ENCODE measurements at regions not wholly inside any gene's neighbourhood (a gene's known extent, or its start where the extent isn't known, plus 50 kb on each side); places are given as distances from the start of the nearest gene placed in this dataset.

DNA sequence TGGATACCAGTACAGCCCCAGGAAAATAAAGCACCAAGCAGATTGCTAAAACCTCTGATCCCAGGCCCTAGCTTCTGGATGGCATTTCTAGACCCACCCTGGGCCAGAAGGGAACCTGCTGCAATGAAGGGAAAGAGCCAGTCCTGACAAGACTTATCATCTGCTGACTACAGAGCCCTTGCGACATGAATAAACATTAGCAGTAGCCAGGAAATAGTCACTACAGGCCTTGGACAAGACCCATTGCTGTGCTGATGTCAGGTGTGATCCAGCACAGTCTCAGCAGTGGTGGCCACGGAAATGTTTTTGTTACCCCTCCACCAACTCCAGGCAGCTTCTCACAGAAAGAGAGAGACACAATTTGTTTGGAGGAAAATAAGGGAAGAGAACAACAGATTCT is 399.3 kb downstream of the HAO1 start:
- DNase-seq, result no peak

GRCh38 chr20:7571101-7571500 is 369.2 kb downstream of the HAO1 start:
- no peak for DNase-seq

- DNase-seq, result no peak
These were observed 368.7 kb downstream of the HAO1 start for GRCh38 chr20:7571521-7572055.

DNA sequence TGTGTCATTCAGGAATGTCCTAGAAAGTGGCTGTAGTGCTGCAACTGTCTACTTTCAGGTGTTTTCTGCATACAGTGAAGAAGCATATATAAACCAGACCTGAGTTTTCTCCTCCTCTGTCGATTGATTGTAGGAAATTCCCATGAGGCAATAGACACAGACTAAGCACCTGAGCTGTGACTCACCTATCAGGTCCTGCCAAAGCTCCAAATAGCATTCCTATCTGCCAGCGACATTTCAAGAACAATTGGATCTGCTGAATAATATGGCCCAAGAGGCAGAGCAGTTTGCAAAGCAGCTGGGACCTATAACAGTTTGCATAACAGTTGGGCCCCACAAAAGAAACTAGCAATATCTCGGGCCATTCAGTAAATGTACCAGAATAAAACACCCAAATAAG is 360.4 kb downstream of the HAO1 start:
- DNase-seq, result no peak

GRCh38 chr20:7585126-7585679 is 355.1 kb downstream of the HAO1 start:
- no peak for DNase-seq

DNA sequence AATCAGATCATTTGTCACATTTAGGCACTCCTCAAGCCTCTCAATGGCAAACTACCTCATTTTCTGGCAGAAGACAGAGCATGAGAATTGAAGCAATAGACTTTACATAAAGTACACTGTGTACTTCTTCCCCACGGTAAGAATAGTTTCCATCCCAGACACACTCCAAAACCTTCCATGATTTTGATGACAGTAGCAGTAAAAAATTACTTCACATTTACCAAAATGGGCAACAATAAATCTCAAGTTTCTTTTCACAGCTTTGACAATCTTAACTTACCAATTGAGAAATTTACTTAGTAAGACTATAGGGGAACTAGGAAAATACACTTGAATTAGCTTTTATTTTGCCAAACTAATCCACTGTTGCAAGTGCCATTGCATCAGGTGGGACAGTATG is 353.8 kb downstream of the HAO1 start:
- no peak for DNase-seq

DNA sequence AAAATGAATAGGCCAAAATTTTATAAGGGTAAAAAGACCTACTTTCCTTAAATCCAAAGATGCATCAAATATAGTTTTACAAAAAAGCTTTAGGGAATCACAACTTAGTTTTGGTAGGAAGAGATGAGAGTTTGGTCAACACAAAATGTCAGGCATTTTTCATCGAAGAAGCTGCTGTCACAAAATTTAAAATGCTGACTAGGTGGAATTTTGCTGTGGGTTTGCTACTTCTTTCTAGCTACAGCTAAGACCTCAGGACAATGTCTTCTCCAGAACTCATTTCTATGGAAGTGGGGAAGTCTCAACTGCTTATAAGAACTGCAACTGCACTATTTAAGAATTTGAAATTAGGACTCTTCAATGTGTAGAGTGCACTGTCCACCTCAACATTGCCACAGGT is 351.1 kb downstream of the HAO1 start:
- DNase-seq, result no peak

GRCh38 chr20:7596541-7596940 is 343.7 kb downstream of the HAO1 start:
- no peak for DNase-seq

GRCh38 chr20:7601431-7601830 is 338.8 kb downstream of the HAO1 start:
- no peak for DNase-seq

DNA sequence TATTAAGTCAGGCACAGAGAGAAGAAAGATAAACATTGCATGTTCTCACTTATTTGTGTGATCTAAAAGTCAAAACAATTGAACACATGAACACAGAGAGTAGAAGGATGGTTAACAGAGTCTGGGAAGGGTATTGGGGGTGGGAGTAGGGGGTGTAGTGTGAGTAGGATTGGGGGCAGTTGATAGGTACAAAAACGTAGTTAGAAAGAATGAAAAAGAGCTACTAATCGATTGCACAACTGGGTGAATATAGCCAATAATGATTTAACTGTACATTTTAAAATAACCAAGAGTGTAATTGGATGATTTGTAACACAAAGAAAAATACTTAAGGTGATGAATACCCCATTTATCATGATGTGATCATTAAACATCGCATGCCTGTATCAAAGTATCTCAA is 333.3 kb downstream of the HAO1 start:
- DNase-seq, result no peak

GRCh38 chr20:7608250-7608649 is 332.0 kb downstream of the HAO1 start:
- DNase-seq, result no peak

DNA sequence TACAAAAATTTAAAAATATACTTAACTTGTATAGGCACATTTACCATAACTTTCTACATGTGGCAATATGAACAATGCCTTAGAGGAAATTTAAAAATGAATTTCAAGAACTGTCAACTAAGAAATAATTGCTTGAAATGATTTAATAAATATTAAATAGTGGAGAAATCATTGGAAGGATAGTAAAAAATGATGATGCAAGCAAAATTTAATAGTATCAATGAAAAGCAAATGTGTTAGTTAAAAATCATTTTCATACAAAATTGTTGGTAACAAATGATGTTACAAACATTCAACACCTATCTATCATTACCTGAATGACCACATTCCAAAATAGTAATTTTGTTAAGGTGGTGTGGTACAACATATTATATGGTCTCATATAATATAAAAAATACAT is 331.0 kb downstream of the HAO1 start:
- DNase-seq, result no peak

DNA sequence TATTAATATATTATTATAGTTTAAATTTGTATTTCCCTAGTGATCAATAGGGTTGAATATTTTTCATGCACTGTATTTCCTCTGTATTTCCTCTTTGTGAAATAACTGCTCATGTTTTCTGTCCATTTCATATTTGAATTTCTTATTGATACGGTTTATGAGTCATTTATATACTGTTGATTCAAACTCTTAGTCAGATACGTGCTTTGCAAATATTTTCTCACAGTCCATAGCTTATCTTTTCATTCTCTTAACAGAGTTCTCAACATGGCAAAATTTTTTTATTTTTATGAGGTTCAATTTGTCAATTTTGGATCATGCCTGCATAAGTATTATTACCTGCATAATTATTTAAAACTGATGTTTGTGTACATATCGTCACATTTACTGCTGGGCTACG is 329.6 kb downstream of the HAO1 start:
- DNase-seq, result no peak

- no peak for DNase-seq
These were observed 322.5 kb downstream of the HAO1 start for GRCh38 chr20:7617797-7618196.

DNA sequence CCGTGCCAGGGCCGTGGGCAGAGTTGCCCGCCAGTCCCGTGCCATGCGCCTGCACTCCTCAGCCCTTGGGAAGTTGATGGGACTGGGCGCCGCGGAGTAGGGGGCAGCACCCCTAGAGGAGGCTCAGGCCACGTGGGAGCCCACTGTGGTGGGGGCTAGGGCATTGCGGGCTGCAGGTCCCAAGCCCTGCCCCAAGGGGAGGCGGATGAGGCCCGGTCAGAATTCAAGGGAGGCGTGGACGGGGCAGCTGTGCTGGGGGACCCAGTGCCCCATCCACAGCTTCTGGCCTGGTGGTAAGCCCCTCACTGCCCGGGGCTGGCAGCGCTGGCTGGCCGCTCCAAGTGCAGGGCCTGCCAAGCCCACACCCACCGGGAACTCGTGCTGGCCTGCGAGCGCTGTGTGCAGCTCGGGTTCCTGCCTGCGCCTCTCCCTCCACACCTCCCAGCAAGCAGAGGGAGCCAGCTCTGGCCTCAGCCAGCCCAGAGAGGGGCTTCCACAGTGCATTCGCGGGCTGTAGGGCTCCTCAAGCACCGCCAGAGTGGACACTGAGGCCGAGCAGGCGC is 317.8 kb downstream of the HAO1 start:
- DNase-seq, result no peak

DNA sequence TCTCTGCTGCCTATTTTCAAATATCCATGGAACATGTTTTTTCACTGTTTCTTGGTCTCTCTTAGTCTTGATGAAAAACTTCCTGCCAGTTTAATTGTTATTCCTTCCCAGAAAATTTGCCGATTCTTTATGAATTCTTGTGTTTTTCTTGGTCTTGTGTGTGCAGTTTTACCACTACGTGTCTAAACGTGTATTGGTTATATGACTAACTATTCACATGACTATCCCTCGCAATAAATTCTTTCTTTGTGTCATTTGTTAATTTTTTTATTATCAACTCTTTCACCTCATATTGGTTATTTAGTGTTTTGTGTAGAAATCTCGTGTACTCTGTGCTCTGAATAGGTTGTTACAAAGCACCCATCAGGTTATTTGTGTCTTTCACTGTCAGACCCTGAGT is 315.4 kb downstream of the HAO1 start:
- DNase-seq, result no peak

- no peak for DNase-seq
These were observed 312.3 kb downstream of the HAO1 start for GRCh38 chr20:7627734-7628663.

- DNase-seq, result no peak
These were observed 310.4 kb downstream of the HAO1 start for GRCh38 chr20:7629880-7630279.

- DNase-seq, result no peak
These were observed 303.1 kb downstream of the HAO1 start for GRCh38 chr20:7637184-7637583.

DNA sequence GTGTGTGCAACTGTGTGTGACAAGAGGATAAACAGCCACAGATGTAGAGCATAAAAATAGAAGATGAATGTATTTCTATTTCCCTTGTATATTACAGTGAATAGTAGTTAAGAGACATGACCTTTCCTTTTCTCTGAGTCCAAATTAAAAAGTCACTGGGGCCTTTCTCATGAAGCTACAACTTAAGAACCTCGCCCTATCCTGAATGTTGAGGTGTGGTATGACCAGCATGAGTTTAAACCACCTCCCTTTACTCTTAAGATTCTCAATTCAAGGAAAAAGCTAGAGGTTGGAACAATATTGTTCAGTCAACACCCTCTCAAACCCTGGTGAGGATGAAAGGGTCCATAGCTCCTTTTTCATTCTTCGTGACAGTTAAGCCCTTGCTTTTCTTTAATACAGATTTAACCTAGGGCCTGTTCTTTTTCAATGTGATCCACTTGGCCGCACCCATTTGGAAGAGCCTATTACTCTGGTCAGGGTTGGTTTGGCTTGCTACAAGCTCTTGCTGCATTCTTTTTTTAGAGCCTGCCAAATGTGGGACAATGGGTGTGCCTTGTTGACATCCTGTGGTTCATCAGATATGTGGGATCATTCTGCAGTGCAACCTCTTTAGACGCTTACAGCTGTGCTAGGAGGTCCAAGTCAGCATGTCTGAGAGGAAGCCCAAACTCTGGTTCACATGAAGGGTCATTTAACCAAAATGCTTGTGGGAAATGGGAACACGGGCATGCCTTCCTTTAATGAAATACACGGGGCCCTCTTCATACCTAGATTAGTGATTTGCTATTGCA is 290.0 kb downstream of the HAO1 start:
- DNase-seq, result no peak

DNA sequence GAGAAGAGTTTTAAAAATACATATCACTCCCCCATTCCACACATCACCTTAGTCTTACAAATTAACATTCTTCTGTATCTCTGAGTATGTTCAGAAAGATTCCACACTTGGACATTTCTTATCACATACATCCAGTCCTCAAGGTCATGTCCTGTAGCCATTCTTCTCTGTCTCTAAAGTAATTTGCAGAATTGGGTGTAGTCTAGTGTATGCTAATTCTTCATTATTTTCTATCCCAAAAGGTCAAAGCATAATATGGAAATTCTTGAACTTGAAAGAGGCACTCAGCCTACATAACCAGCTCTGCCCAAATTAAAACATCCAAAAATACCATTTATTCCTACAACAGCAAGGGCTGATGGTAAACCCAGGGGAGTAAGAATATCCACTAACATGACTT is 286.0 kb downstream of the HAO1 start:
- no peak for DNase-seq

DNA sequence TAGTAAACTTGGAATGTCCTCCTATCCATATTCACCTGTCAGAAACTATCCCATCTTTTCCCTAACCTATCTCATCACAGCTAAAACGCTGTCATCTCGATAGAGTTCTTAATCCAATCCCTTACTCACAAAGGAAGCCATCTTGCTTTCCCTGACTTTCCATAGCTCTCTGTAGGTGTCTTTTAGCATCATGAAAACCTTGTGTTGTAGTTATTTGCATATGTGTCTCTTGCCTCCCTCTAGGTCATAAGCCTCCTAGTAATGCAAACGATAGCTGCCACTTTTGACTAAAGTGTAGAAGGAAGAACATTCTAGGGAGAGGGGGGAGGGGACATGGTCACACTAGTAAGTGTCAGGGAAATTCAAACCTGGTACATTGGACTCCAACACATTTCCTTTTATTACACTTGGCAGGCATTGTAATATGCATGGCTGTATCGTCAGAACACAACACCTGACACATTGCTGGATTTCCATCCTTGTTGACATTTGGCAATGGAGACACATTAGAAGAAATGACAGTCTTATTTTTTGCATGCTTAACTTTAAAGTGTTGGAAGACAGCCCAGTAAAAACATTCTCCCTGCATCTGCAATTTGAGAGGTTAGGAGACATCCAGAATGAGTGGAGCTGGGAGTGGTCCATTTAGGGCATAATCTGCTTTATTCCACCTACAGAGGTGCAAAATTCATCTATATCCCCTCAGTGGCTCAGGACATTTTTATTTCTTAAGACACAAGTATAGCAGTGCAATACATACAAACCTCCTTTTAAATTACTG is 283.4 kb downstream of the HAO1 start:
- DNase-seq, result no peak
